GM19463 (cell line): ENCODE measurements at regions not wholly inside any gene's neighbourhood (a gene's known extent, or its start where the extent isn't known, plus 50 kb on each side); places are given as distances from the start of the nearest gene placed in this dataset.

ENCODE experiments used
- ATAC-seq: cut with Tn5 transposase; IDR thresholded peaks from one replicate; pipeline ENCODE4 v1.9.1; 2021; ENCODE audit warnings: mild to moderate bottlenecking, moderate library complexity; ENCODE audit not compliant: unreplicated experiment

- no peak for ATAC-seq
Observed at GRCh38 chr11:92317222-92317621, 92.6 kb downstream of the FAT3 start.

GRCh38 chr11:92317721-92318120 lies 93.1 kb downstream of the FAT3 start:
- ATAC-seq: no peak

GRCh38 chr11:92322225-92322624 lies 97.6 kb downstream of the FAT3 start:
- ATAC-seq: no peak

- no peak for ATAC-seq
Observed at GRCh38 chr11:92324890-92325289, 100.3 kb downstream of the FAT3 start.

- ATAC-seq: no peak
Observed at GRCh38 chr11:92325416-92325815, 100.8 kb downstream of the FAT3 start.

- no peak for ATAC-seq
Observed at GRCh38 chr11:92329137-92329536, 104.5 kb downstream of the FAT3 start.

- no peak for ATAC-seq
Observed at GRCh38 chr11:92329646-92330045, 105.0 kb downstream of the FAT3 start.

GRCh38 chr11:92330114-92330513 lies 105.5 kb downstream of the FAT3 start:
- ATAC-seq: no peak

GRCh38 chr11:92332986-92333385 lies 108.4 kb downstream of the FAT3 start:
- no peak for ATAC-seq

GRCh38 chr11:92340839-92341238 lies 116.2 kb downstream of the FAT3 start:
- no peak for ATAC-seq

- no peak for ATAC-seq
Observed at GRCh38 chr11:92342034-92342720, 117.6 kb downstream of the FAT3 start.

- no peak for ATAC-seq
Observed at GRCh38 chr11:92342886-92343285, 118.3 kb downstream of the FAT3 start.

GRCh38 chr11:92346220-92346619 lies 121.6 kb downstream of the FAT3 start:
- no peak for ATAC-seq

GRCh38 chr11:92347454-92347853 lies 122.8 kb downstream of the FAT3 start:
- ATAC-seq: no peak

GRCh38 chr11:92349486-92350156 lies 125.0 kb downstream of the FAT3 start:
- no peak for ATAC-seq

GRCh38 chr11:92357344-92357743 lies 132.7 kb downstream of the FAT3 start:
- no peak for ATAC-seq

- no peak for ATAC-seq
Observed at GRCh38 chr11:92357841-92358240, 133.2 kb downstream of the FAT3 start.

- no peak for ATAC-seq
Observed at GRCh38 chr11:92361551-92361950, 136.9 kb downstream of the FAT3 start.

GRCh38 chr11:92362989-92363388 lies 138.4 kb downstream of the FAT3 start:
- ATAC-seq: no peak

GRCh38 chr11:92364177-92364576 lies 139.6 kb downstream of the FAT3 start:
- no peak for ATAC-seq

- ATAC-seq: no peak
Observed at GRCh38 chr11:92376146-92376599, 151.6 kb downstream of the FAT3 start.

- ATAC-seq: no peak
Observed at GRCh38 chr11:92376680-92377079, 152.1 kb downstream of the FAT3 start.

- no peak for ATAC-seq
Observed at GRCh38 chr11:92380882-92381281, 156.3 kb downstream of the FAT3 start.
